PC-3 (cell line): ENCODE measurements at regions not wholly inside any gene's neighbourhood (a gene's known extent, or its start where the extent isn't known, plus 50 kb on each side); places are given as distances from the start of the nearest gene placed in this dataset.

ENCODE experiments used
- CTCF ChIP-seq: fragments of 300-600 bp; sonication (generic); conservative IDR thresholded peaks from 2 replicates; pipeline ENCODE4 v1.5.1; 2017; ENCODE audit warnings: antibody characterized with exemption, low read depth, mild to moderate bottlenecking, low read length
- EZH2 ChIP-seq: fragments of 300-600 bp; sonication (generic); IDR thresholded peaks from one replicate; pipeline ENCODE4 v1.6.1; 2017; ENCODE audit warnings: antibody characterized with exemption, mild to moderate bottlenecking, low read length; ENCODE audit not compliant: unreplicated experiment

DNA sequence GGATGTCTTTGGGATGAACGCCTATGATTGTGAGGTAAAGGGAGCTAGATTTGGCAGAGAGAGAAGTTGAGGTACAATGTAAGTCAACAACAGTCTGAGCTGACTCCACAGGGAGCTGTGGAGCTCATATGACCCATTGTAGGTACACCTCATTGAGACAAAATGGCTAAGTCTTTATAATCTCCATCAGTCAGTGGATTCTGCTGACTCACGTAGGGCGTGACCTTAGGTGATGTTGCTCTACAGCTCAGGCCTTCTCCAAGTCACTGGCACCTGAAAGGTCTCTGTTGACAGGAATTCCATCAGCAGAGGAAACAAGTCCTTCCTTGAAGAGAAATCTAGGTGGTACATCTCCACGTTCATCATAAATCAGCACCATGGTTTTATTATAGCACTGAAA lies 118.2 kb upstream of the PRR16 start:
- TF ChIP-seq CTCF (no peak), EZH2 (no peak)
